Neural cell (in vitro differentiated cells): ENCODE measurements at regions not wholly inside any gene's neighbourhood (a gene's known extent, or its start where the extent isn't known, plus 50 kb on each side); places are given as distances from the start of the nearest gene placed in this dataset.

Experiments
- H2AFZ ChIP-seq: fragments of 200-600, 300-800 bp; sonication (generic), shearing (Covaris generic); 2 replicates; pipeline ENCODE4 v1.6.0; 2014; ENCODE audit warnings: low read depth, mild to moderate bottlenecking, antibody characterized with exemption, low read length, moderate library complexity
- H3F3A ChIP-seq: fragments of 200-600 bp; shearing (Covaris generic); 2 replicates; pipeline ENCODE4 v1.6.1; 2016; ENCODE audit warnings: mild to moderate bottlenecking, moderate library complexity, mixed read lengths, antibody characterized with exemption, low read length; ENCODE audit not compliant: insufficient read depth, poor library complexity, severe bottlenecking
- H3K27ac ChIP-seq: fragments of 200-600, 300-800 bp; sonication (generic), shearing (Covaris generic); 2 replicates; pipeline ENCODE4 v1.5.1; 2014; ENCODE audit warnings: mild to moderate bottlenecking, low read length, moderate library complexity
- H3K27me3 ChIP-seq: fragments of 300-800, 200-600 bp; sonication (generic), shearing (Covaris generic); 2 replicates; pipeline ENCODE4 v1.6.0; 2014; ENCODE audit warnings: mild to moderate bottlenecking, low read depth, low read length, moderate library complexity; ENCODE audit not compliant: insufficient read depth
- H3K36me3 ChIP-seq: fragments of 300-800, 200-600 bp; sonication (generic), shearing (Covaris generic); 2 replicates; pipeline ENCODE4 v1.5.1; 2014; ENCODE audit warnings: mild to moderate bottlenecking, antibody characterized with exemption, low read length, moderate library complexity; ENCODE audit not compliant: insufficient read depth
- H3K4me2 ChIP-seq: fragments of 300-800, 200-600 bp; sonication (generic), shearing (Covaris generic); 2 replicates; pipeline ENCODE4 v1.6.0; 2014; ENCODE audit warnings: mild to moderate bottlenecking, low read length
- H3K4me3 ChIP-seq: fragments of 300-800, 200-600 bp; sonication (generic), shearing (Covaris generic); 2 replicates; pipeline ENCODE4 v1.5.1; 2014; ENCODE audit warnings: mild to moderate bottlenecking, low read length, moderate library complexity
- H3K79me2 ChIP-seq: fragments of 200-600 bp; shearing (Covaris generic); replicated peaks from 2 replicates; pipeline ENCODE4 v1.6.0; 2014; ENCODE audit warnings: mild to moderate bottlenecking, low read length, moderate library complexity; ENCODE audit not compliant: insufficient read depth
- H3K9ac ChIP-seq: fragments of 300-800, 200-600 bp; sonication (generic), shearing (Covaris generic); 2 replicates; pipeline ENCODE4 v1.6.1; 2016; ENCODE audit warnings: mild to moderate bottlenecking, low read length, mixed read lengths
- H3K9me2 ChIP-seq: fragments of 200-600 bp; shearing (Covaris generic); 2 replicates; pipeline ENCODE4 v1.6.1; 2016; ENCODE audit warnings: mild to moderate bottlenecking, low read length, mixed read lengths; ENCODE audit not compliant: insufficient read depth
- H3K9me3 ChIP-seq: fragments of 200-600, 300-800 bp; sonication (generic), shearing (Covaris generic); 2 replicates; pipeline ENCODE4 v1.6.1; 2016; ENCODE audit warnings: mild to moderate bottlenecking, mixed run types, low read length, moderate library complexity, mixed read lengths
- H4K20me1 ChIP-seq: fragments of 200-600 bp; shearing (Covaris generic); 2 replicates; pipeline ENCODE4 v1.6.1; 2016; ENCODE audit warnings: mild to moderate bottlenecking, mixed run types; ENCODE audit not compliant: insufficient read depth
- EP300 ChIP-seq: fragments of 450-650 bp; conservative IDR thresholded peaks from 2 replicates; pipeline ENCODE4 v1.6.1; 2014; ENCODE audit warnings: antibody characterized with exemption, mild to moderate bottlenecking, moderate library complexity; ENCODE audit not compliant: poor library complexity, severe bottlenecking
- EZH2 ChIP-seq: fragments of 200-600, 300-800 bp; shearing (Covaris generic), sonication (generic); IDR thresholded peaks from 2 replicates; pipeline ENCODE4 v1.6.1; 2014; ENCODE audit warnings: antibody characterized with exemption, low read length, borderline replicate concordance, mild to moderate bottlenecking; ENCODE audit not compliant: insufficient read depth, poor library complexity, severe bottlenecking
- MXI1 ChIP-seq: fragments of 450-650 bp; conservative IDR thresholded peaks from 2 replicates; pipeline ENCODE4 v1.6.1; 2014; ENCODE audit warnings: antibody characterized with exemption, mild to moderate bottlenecking; ENCODE audit not compliant: poor library complexity, severe bottlenecking
- POLR2AphosphoS5 ChIP-seq: IDR thresholded peaks from 2 replicates; pipeline ENCODE4 v1.6.1; 2012
- RAD21 ChIP-seq: fragments of 450-650 bp; conservative IDR thresholded peaks from 2 replicates; pipeline ENCODE4 v1.6.1; 2014; ENCODE audit warnings: antibody characterized with exemption, mild to moderate bottlenecking, moderate library complexity
- SMC3 ChIP-seq: fragments of 450-650 bp; conservative IDR thresholded peaks from 2 replicates; pipeline ENCODE4 v1.6.1; 2014; ENCODE audit warnings: antibody characterized with exemption, mild to moderate bottlenecking, moderate library complexity; ENCODE audit not compliant: poor library complexity
- TAF1 ChIP-seq: IDR thresholded peaks from 2 replicates; pipeline ENCODE4 v1.6.1; 2012; ENCODE audit warnings: low read depth
- TF ChIP-seq, protein P1 (sequence below): IDR thresholded peaks from 2 replicates; pipeline ENCODE4 v1.6.1; 2012; ENCODE audit warnings: borderline replicate concordance
- TF ChIP-seq, protein P2 (sequence below): fragments of 450-650 bp; IDR thresholded peaks from 2 replicates; pipeline ENCODE4 v1.5.1; 2014; ENCODE audit warnings: antibody characterized with exemption, mild to moderate bottlenecking, moderate library complexity; ENCODE audit not compliant: poor library complexity, severe bottlenecking

DNA sequence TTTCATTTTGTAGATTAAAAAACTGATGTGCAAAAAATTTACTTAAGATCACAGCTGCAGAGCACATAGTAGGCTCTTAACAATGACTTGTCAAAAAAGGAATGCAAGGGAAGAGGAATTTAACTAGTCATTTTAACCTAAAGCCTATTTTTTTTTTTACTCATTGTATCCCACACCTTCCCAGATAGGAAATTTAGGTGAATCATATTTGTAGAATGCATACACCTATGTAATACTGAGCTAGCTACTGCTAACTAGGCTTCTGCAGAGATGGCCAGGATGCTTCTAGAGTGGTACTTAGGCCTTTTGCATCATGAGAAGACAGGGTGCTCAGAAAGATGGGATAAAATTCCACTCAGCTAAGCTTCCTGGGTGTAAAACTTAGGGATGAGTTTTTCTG, 387.3 kb downstream of the AASDHPPT start:
- Histone ChIP-seq H4K20me1 (no peaks in the 10 kb centered on the region), H3K36me3 (no peaks in the 10 kb centered on the region), H3K27me3 (no peaks in the 10 kb centered on the region), H3K9me3 (no peaks in the 10 kb centered on the region), H3K27ac (no peak overlapping the region), H3K79me2 (no peaks in the 10 kb centered on the region), H2AFZ (no peak overlapping the region), H3K4me2 (no peak overlapping the region), H3K9ac (no peak overlapping the region), H3F3A (no peaks in the 10 kb centered on the region), H3K9me2 (no peaks in the 10 kb centered on the region), H3K4me3 (no peak overlapping the region)
- no peak for TF ChIP-seq EZH2
- TF ChIP-seq, protein P1, sequence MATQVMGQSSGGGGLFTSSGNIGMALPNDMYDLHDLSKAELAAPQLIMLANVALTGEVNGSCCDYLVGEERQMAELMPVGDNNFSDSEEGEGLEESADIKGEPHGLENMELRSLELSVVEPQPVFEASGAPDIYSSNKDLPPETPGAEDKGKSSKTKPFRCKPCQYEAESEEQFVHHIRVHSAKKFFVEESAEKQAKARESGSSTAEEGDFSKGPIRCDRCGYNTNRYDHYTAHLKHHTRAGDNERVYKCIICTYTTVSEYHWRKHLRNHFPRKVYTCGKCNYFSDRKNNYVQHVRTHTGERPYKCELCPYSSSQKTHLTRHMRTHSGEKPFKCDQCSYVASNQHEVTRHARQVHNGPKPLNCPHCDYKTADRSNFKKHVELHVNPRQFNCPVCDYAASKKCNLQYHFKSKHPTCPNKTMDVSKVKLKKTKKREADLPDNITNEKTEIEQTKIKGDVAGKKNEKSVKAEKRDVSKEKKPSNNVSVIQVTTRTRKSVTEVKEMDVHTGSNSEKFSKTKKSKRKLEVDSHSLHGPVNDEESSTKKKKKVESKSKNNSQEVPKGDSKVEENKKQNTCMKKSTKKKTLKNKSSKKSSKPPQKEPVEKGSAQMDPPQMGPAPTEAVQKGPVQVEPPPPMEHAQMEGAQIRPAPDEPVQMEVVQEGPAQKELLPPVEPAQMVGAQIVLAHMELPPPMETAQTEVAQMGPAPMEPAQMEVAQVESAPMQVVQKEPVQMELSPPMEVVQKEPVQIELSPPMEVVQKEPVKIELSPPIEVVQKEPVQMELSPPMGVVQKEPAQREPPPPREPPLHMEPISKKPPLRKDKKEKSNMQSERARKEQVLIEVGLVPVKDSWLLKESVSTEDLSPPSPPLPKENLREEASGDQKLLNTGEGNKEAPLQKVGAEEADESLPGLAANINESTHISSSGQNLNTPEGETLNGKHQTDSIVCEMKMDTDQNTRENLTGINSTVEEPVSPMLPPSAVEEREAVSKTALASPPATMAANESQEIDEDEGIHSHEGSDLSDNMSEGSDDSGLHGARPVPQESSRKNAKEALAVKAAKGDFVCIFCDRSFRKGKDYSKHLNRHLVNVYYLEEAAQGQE, result no peak
- TF ChIP-seq RAD21, result no peak
- no peak for TF ChIP-seq POLR2AphosphoS5
- TF ChIP-seq SMC3, result no peak
- no peak for TF ChIP-seq MXI1
- TF ChIP-seq EP300, result no peak
- TF ChIP-seq TAF1, result no peak
- TF ChIP-seq, protein P2, sequence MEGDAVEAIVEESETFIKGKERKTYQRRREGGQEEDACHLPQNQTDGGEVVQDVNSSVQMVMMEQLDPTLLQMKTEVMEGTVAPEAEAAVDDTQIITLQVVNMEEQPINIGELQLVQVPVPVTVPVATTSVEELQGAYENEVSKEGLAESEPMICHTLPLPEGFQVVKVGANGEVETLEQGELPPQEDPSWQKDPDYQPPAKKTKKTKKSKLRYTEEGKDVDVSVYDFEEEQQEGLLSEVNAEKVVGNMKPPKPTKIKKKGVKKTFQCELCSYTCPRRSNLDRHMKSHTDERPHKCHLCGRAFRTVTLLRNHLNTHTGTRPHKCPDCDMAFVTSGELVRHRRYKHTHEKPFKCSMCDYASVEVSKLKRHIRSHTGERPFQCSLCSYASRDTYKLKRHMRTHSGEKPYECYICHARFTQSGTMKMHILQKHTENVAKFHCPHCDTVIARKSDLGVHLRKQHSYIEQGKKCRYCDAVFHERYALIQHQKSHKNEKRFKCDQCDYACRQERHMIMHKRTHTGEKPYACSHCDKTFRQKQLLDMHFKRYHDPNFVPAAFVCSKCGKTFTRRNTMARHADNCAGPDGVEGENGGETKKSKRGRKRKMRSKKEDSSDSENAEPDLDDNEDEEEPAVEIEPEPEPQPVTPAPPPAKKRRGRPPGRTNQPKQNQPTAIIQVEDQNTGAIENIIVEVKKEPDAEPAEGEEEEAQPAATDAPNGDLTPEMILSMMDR, result no peak

DNA sequence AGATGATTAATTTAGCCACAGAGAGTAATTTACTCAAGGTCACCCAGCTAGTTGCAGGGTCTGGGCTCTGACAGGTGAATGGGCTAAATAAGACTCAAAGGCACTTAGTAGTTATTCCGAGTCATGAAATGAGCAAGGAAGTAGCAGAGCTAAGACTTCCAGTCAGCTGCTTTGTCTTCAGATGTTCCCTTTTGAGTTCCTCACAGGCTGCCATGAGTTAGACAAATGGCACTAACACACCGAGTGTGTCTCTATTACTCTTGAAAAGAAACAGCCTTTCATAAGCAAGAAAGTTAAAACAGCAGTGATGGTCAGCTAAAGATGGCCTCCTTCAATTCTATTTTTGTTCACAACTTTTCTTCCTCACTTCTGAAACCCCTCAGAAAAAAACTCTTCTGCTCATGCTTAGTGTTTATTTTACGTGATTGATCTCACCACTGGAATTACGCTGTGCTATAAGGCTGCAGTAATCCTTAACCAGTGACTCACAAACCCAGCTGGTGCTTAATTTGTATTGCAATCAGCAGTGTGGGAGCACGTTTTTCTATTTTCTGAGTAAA, 389.1 kb downstream of the AASDHPPT start:
- no peaks in the 10 kb centered on the region for H3K9me3 ChIP-seq
- no peaks in the 10 kb centered on the region for H3K9me2 ChIP-seq
- no peaks in the 10 kb centered on the region for H3K36me3 ChIP-seq
- no peaks in the 10 kb centered on the region for H3F3A ChIP-seq
- H2AFZ ChIP-seq, result no peak overlapping the region
- TF ChIP-seq, protein P2, result no peak
- TF ChIP-seq MXI1, result no peak
- H3K79me2 ChIP-seq, result no peaks in the 10 kb centered on the region
- H3K4me3 ChIP-seq, result no peak overlapping the region
- H4K20me1 ChIP-seq, result no peaks in the 10 kb centered on the region
- H3K9ac ChIP-seq, result no peak overlapping the region
- H3K27me3 ChIP-seq, result no peaks in the 10 kb centered on the region
- no peak overlapping the region for H3K27ac ChIP-seq
- H3K4me2 ChIP-seq, result no peak overlapping the region
